IPS-15b (cell line): ENCODE measurements at regions not wholly inside any gene's neighbourhood (a gene's known extent, or its start where the extent isn't known, plus 50 kb on each side); places are given as distances from the start of the nearest gene placed in this dataset.

Experiments
- H3K27me3 ChIP-seq: one replicate; pipeline ENCODE4 v1.6.1; 2013; ENCODE audit warnings: low read length; ENCODE audit not compliant: control insufficient read depth, insufficient read depth
- H3K36me3 ChIP-seq: one replicate; pipeline ENCODE4 v1.6.1; 2013; ENCODE audit warnings: low read length; ENCODE audit not compliant: control insufficient read depth, insufficient read depth
- H3K4me1 ChIP-seq: one replicate; pipeline ENCODE4 v1.6.1; 2013; ENCODE audit warnings: mild to moderate bottlenecking, low read length; ENCODE audit not compliant: control insufficient read depth, insufficient read depth
- H3K4me3 ChIP-seq: one replicate; pipeline ENCODE4 v1.5.1; 2013; ENCODE audit warnings: low read depth, low read length
- H3K9ac ChIP-seq: one replicate; pipeline ENCODE4 v1.6.1; 2013; ENCODE audit warnings: low read depth, mild to moderate bottlenecking, low read length
- H3K9me3 ChIP-seq: one replicate; pipeline ENCODE4 v1.6.1; 2013; ENCODE audit warnings: mild to moderate bottlenecking, low read length; ENCODE audit not compliant: control insufficient read depth, insufficient read depth

DNA sequence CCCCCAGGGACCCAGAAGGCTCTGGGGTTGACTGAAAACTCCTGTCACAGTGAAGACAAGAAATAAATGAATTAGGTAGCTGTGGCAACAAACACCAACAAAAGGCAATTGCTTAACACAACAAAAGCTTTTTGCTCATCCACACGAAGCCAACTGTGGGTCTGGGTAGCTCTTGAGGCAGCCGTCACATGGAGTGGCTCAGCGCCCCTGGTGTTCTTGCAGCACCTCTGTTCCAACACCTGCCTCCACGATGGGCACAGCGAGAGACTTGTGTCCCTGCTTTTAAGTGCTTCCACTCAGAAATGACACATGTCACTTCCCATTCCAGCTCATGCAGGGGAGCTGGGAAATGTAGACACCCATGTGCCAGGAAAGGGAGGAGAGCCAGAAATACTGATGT is 364.5 kb upstream of the DUSP10 start:
- H3K4me3 ChIP-seq: no peak overlapping the region
- no peaks in the 10 kb centered on the region for H3K9me3 ChIP-seq
- no peaks in the 10 kb centered on the region for H3K36me3 ChIP-seq
- no peaks in the 10 kb centered on the region for H3K27me3 ChIP-seq
- H3K4me1 ChIP-seq: peaks cover 7% of the 10 kb centered on the region
- no peak overlapping the region for H3K9ac ChIP-seq

DNA sequence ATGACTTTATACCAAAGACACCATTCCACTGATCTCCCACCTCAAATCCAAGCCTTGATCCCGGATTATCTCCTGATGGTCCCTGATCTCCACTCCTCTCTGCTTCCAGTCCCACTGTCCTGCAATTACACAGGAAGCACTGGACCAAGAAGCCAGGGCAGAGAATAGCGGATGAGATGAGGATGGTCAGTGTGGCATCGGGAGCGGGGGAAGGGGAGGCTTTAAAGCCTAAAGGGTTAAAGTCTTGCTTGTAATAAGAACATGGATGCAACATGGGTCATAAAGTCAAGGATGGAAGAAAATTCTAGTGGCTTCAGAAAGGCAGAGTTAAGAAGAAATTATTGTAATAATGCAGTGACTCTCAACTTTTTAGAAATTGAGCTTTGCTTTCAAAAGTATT is 364.0 kb upstream of the DUSP10 start:
- Histone ChIP-seq H3K4me1 (peaks cover 12% of the 10 kb centered on the region), H3K9ac (no peak overlapping the region), H3K4me3 (no peak overlapping the region), H3K9me3 (no peaks in the 10 kb centered on the region), H3K27me3 (no peaks in the 10 kb centered on the region), H3K36me3 (no peaks in the 10 kb centered on the region)

DNA sequence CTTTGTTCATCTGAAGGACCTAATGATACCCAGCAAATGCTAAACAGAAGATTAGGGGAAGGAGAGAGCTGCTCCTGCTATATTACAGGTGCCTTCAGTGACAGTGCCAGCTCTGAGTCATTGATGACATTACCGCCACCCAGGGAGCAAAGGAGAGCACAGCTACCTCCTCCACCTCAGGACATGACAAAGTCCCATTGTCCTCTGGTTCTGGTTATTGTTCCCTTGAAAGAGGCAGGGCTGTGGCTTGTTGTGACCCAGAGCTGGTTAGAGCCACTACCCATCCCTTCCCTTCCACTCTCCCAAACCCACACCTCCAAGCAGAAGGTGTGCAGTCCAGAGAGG is 363.5 kb upstream of the DUSP10 start:
- Histone ChIP-seq H3K9me3 (no peaks in the 10 kb centered on the region), H3K27me3 (no peaks in the 10 kb centered on the region), H3K36me3 (no peaks in the 10 kb centered on the region), H3K4me3 (no peak overlapping the region), H3K4me1 (peaks cover 14% of the 10 kb centered on the region), H3K9ac (no peak overlapping the region)

DNA sequence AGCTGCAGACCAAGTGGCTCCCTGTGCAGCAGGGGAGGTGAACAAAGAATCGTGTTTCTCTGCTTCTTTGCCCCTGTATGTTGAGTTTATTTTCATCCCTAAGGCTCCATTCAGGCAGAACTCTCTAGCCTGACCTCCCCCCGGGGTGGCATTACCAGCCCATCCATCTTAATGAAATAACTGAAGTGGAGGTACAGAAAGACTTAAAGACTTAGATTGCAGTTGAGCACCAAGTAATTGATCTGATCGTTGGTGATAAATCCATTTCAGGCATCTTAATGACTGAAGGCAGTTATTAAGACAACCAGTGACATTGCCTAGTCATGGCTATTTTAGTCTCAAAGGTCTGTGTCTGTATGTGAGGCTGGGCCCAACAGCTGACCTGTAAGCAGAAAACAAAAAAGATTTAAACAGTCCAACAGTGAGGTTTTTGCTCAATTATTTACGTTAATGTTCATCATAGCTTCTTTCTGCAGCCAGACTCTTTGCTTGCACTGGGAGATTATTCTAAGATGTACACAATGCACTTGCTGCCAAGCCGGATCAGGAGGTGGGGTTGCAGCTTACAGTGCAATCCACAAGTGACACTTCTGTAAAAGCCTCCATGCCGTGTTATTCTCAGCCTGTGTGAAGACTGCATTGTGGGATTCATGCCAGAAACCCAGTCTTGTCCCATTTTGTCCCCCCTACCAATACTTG is 363.0 kb upstream of the DUSP10 start:
- no peak overlapping the region for H3K4me3 ChIP-seq
- H3K27me3 ChIP-seq: no peaks in the 10 kb centered on the region
- peaks cover 19% of the 10 kb centered on the region for H3K4me1 ChIP-seq
- no peak overlapping the region for H3K9ac ChIP-seq
- H3K9me3 ChIP-seq: no peaks in the 10 kb centered on the region
- H3K36me3 ChIP-seq: no peaks in the 10 kb centered on the region

DNA sequence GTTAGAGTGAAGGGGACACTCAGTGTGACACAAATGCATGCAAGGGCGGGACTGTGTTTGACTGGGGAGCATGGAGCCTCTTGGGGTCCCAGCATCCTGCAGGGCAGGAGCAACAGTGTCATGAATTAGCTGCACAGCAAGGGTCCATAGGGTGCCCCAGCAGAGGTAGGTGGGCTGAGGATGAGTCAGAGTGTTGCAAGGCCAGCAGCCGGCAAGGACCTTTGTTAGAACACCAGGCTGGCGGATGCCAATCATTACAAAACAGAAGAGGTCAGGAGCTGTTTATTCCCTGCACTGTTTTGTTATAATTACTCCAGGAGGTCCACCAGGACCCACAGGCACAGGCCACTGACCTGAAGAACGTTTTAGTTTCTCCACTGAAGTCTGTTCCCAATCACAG is 362.2 kb upstream of the DUSP10 start:
- Histone ChIP-seq H3K36me3 (no peaks in the 10 kb centered on the region), H3K4me3 (no peak overlapping the region), H3K9ac (no peak overlapping the region), H3K9me3 (no peaks in the 10 kb centered on the region), H3K4me1 (peaks cover 24% of the 10 kb centered on the region), H3K27me3 (no peaks in the 10 kb centered on the region)

DNA sequence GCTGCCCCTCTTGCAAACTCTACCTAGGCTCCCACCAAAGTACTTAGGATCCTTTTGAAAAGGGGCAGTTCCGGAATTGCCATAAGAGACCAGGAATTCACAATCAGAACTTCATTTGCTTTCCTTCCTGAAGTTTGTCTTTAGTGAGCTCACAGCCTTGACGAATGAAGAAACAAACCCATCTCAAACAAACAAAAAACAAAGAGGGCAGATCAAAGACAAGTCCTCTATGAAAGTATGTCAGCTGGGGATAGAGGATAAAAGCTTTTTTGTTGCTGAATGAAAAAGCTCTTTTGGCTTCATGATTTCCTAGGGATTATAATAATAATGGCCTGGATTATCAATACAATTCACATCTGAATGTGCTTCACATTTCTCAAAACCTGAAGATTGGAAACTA is 357.9 kb upstream of the DUSP10 start:
- peaks cover 21% of the 10 kb centered on the region for H3K4me1 ChIP-seq
- H3K4me3 ChIP-seq: no peak overlapping the region
- H3K27me3 ChIP-seq: no peaks in the 10 kb centered on the region
- H3K36me3 ChIP-seq: no peaks in the 10 kb centered on the region
- no peaks in the 10 kb centered on the region for H3K9me3 ChIP-seq
- H3K9ac ChIP-seq: no peak overlapping the region

DNA sequence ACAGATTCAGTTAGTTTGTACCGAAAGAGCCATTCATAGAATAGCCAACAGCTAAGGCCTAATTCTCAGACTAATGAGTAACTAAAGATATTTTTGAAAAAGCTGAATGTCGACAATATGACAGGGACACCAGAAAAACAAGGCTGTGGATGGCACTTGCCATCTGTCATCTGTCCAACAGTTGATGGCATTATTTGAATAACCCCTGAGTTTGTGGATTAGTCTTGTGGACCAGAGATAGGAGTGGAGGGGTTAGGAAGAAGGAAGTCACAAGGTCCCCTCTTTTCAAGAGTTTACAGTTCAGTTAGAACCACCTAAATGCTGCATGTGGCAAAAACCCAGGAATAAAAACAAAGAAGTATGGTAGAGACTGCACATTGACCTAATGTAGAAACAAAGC is 356.5 kb upstream of the DUSP10 start:
- Histone ChIP-seq H3K27me3 (no peaks in the 10 kb centered on the region), H3K4me3 (no peak overlapping the region), H3K4me1 (peaks cover 19% of the 10 kb centered on the region), H3K9me3 (no peaks in the 10 kb centered on the region), H3K36me3 (no peaks in the 10 kb centered on the region), H3K9ac (no peak overlapping the region)

DNA sequence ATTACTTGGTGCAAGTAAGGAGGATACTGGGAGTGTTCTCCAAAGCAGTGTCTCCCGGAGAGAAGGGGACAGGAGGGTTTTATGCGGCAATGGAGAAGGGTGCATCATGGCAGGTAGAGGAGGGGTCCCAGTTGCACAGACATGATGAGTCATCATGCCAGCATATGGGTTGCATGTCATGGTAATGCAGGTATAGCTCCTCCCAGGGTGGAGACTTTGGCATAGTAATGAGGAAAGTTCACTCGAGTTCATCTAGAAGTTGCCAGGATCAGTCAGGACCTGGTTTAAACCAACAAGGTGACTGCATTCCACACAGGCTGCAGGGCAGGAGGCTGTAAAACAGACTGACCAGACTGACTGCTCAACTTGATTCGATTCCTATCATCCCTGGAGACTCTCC is 355.7 kb upstream of the DUSP10 start:
- H3K27me3 ChIP-seq: no peaks in the 10 kb centered on the region
- no peak overlapping the region for H3K4me3 ChIP-seq
- peaks cover 19% of the 10 kb centered on the region for H3K4me1 ChIP-seq
- H3K36me3 ChIP-seq: no peaks in the 10 kb centered on the region
- no peaks in the 10 kb centered on the region for H3K9me3 ChIP-seq
- no peak overlapping the region for H3K9ac ChIP-seq

DNA sequence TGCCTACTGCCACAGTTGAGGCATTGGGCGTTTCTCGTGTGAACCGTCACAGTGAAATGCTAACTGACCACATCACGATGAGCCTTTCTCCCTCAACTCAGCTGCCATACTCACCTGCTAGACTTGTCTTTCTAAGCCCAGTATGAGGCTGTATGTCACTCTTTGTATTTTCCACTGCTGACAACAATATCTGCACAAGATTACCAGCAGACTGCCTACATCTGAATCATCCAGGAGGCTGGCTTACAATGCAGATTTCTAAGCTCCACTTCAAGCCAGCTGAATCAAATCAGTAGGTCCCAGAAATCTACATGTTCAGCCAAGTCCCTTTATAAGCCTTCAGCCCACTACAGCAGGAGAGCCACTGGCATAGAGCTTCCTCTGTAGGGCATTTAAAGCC is 355.0 kb upstream of the DUSP10 start:
- no peak overlapping the region for H3K4me3 ChIP-seq
- no peaks in the 10 kb centered on the region for H3K36me3 ChIP-seq
- no peak overlapping the region for H3K9ac ChIP-seq
- H3K4me1 ChIP-seq: peaks cover 19% of the 10 kb centered on the region
- H3K27me3 ChIP-seq: no peaks in the 10 kb centered on the region
- H3K9me3 ChIP-seq: no peaks in the 10 kb centered on the region

DNA sequence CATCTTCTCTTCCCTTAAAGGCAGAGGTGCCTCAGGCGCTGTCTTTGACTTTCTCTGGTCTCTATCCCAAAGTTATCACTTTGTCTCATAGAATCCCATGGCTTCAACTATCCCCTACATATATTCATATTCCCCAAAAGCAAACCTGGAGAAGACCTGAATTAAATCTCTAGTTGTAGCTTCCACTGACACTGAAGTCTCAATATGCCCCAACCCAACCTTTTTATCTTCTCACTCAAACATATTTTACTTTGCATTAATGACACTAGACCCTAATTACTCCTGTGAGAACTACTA is 354.5 kb upstream of the DUSP10 start:
- H3K27me3 ChIP-seq: no peaks in the 10 kb centered on the region
- no peaks in the 10 kb centered on the region for H3K36me3 ChIP-seq
- peaks cover 19% of the 10 kb centered on the region for H3K4me1 ChIP-seq
- H3K4me3 ChIP-seq: no peak overlapping the region
- no peaks in the 10 kb centered on the region for H3K9me3 ChIP-seq
- H3K9ac ChIP-seq: no peak overlapping the region

DNA sequence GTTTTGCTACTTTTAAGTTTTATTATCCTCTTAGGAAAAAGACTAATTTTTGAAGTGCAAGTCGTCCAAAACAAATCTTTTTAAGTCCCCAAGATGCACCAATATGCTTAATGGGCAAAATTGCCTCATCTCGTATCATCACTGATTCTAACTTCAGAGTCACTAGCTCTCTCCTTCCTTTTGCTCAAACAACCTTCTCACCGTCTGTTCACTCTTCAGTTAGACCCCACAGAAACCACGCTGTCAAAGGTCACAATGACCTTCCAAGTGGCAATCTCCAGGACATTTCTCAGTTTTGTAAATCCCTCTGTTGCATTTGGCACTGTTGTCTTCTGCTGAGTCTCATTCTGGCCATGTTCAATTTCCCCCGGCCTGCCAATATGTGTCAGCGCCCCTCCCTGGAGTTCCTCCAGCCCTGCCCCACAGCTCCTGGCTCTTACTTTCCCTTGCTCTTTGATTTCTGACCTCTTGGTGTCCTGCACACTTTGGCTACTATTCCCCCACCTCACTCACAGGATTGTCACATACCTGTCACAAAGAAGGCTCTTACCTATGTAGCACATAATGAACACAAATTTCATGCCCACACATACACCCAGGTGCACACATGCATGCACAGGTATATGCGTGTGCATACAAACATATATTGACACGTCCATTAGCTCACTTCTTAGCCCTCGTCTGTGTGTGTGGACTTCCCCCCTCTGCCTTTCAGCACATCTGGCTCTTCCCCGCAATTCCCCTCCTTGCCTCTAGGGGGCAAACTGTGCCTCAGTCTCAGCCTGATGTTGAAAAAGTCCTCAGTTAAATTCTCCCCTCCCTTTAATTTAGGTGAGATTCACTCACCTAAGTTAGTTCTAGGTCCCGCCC is 354.0 kb upstream of the DUSP10 start:
- no peak overlapping the region for H3K9ac ChIP-seq
- no peak overlapping the region for H3K4me3 ChIP-seq
- no peaks in the 10 kb centered on the region for H3K27me3 ChIP-seq
- H3K4me1 ChIP-seq: peaks cover 13% of the 10 kb centered on the region
- H3K36me3 ChIP-seq: no peaks in the 10 kb centered on the region
- no peaks in the 10 kb centered on the region for H3K9me3 ChIP-seq

DNA sequence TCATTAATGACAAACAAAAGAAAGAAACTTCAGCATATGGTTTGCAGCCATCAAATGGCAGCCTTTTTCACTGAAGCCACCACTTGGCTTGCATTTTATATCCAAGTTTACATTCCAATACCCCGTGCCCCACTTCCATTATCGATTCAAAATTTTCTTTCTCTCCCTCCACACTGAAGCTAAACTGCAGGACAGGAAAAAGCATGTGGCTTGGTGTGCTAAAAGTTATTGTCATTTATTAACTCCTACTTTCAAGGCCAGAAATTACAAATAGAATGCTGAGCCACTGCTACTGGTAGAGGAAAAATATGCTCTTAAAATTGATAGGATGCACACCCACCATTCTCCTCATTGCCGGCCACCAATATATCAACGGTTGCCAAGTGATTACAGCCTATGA is 351.6 kb upstream of the DUSP10 start:
- H3K9me3 ChIP-seq: no peaks in the 10 kb centered on the region
- H3K27me3 ChIP-seq: no peaks in the 10 kb centered on the region
- H3K9ac ChIP-seq: no peak overlapping the region
- H3K36me3 ChIP-seq: no peaks in the 10 kb centered on the region
- no peak overlapping the region for H3K4me3 ChIP-seq
- peaks cover 2% of the 10 kb centered on the region for H3K4me1 ChIP-seq
